ENCODE measurements at regions not wholly inside any gene's neighbourhood (a gene's known extent, or its start where the extent isn't known, plus 50 kb on each side); places are given as distances from the start of the nearest gene placed in this dataset.

- DNase-seq (ENCODE audit: low read depth), result no peak
- TF ChIP-seq MAX (IDR thresholded peaks at IDR 0.05; ENCODE audit: low read depth, low read length), result no peak
- TF ChIP-seq MYC (IDR thresholded peaks at IDR 0.05; ENCODE audit: low read depth, low read length), result no peak
- H3K4me3 ChIP-seq (ENCODE audit: low read depth, low read length), result no peak overlapping the region
These were observed 212.6 kb upstream of the NAV2 start for GRCh38 chr11:19499999-19500398.

- TF ChIP-seq MYC (IDR thresholded peaks at IDR 0.05; ENCODE audit: low read depth, low read length), result no peak
- no peak for TF ChIP-seq MAX (IDR thresholded peaks at IDR 0.05; ENCODE audit: low read depth, low read length)
- TF ChIP-seq CTCF (IDR thresholded peaks at IDR 0.05; ENCODE audit: low read depth, low read length), result no peak
- TF ChIP-seq POLR2A (IDR thresholded peaks at IDR 0.05; ENCODE audit: extremely low read depth, insufficient read length), result no peak
- no peak overlapping the region for H3K4me3 ChIP-seq (ENCODE audit: low read depth, low read length)
- no peak for DNase-seq (ENCODE audit: low read depth)
These were observed 213.5 kb upstream of the NAV2 start for GRCh38 chr11:19499026-19499669.

GRCh38 chr11:19493446-19494213 is 219.0 kb upstream of the NAV2 start:
- DNase-seq (ENCODE audit: low read depth), result peak; percentile 14
- no peak overlapping the region for H3K4me3 ChIP-seq (ENCODE audit: low read depth, low read length)
- TF ChIP-seq MYC (IDR thresholded peaks at IDR 0.05; ENCODE audit: low read depth, low read length) (no peak), MAX (IDR thresholded peaks at IDR 0.05; ENCODE audit: low read depth, low read length) (no peak), POLR2A (IDR thresholded peaks at IDR 0.05; ENCODE audit: extremely low read depth, insufficient read length) (no peak), CTCF (IDR thresholded peaks at IDR 0.05; ENCODE audit: low read depth, low read length) (no peak)

- TF ChIP-seq MYC (IDR thresholded peaks at IDR 0.05; ENCODE audit: low read depth, low read length) (no peak), MAX (IDR thresholded peaks at IDR 0.05; ENCODE audit: low read depth, low read length) (no peak), POLR2A (IDR thresholded peaks at IDR 0.05; ENCODE audit: extremely low read depth, insufficient read length) (no peak), CTCF (IDR thresholded peaks at IDR 0.05; ENCODE audit: low read depth, low read length) (no peak)
- no peak overlapping the region for H3K4me3 ChIP-seq (ENCODE audit: low read depth, low read length)
- DNase-seq (ENCODE audit: low read depth), result no peak
These were observed 230.1 kb upstream of the NAV2 start for GRCh38 chr11:19482319-19483100.

- no peak for DNase-seq (ENCODE audit: low read depth)
- H3K4me3 ChIP-seq (ENCODE audit: low read depth, low read length), result no peak overlapping the region
- TF ChIP-seq POLR2A (IDR thresholded peaks at IDR 0.05; ENCODE audit: extremely low read depth, insufficient read length) (no peak), CTCF (IDR thresholded peaks at IDR 0.05; ENCODE audit: low read depth, low read length) (no peak), MAX (IDR thresholded peaks at IDR 0.05; ENCODE audit: low read depth, low read length) (no peak), MYC (IDR thresholded peaks at IDR 0.05; ENCODE audit: low read depth, low read length) (no peak)
These were observed 232.1 kb upstream of the NAV2 start for GRCh38 chr11:19480540-19480939.

Data from NB4 (cell line).